ENCODE measurements at regions not wholly inside any gene's neighbourhood (a gene's known extent, or its start where the extent isn't known, plus 50 kb on each side); places are given as distances from the start of the nearest gene placed in this dataset.

- H3K36me3 ChIP-seq (ENCODE audit: insufficient read depth, low read length), result no peaks in the 10 kb centered on the region
- no peaks in the 10 kb centered on the region for H3K9me2 ChIP-seq (ENCODE audit: insufficient read depth, low read length)
- H3K4me2 ChIP-seq (ENCODE audit: low read length), result no peak overlapping the region
- H3K27me3 ChIP-seq (ENCODE audit: insufficient read depth, low read depth, low read length), result no peaks in the 10 kb centered on the region
- no peaks in the 10 kb centered on the region for H3K9me3 ChIP-seq (ENCODE audit: low read length)
- H4K20me1 ChIP-seq (ENCODE audit: insufficient read depth), result no peaks in the 10 kb centered on the region
- H3K4me3 ChIP-seq (ENCODE audit: low read length), result no peak overlapping the region
- H3K79me2 ChIP-seq (replicated peaks; ENCODE audit: insufficient read depth, low read length), result no peaks in the 10 kb centered on the region
- no peak overlapping the region for H3K9ac ChIP-seq (ENCODE audit: low read length)
- no peak for TF ChIP-seq POLR2AphosphoS5 (IDR thresholded peaks at IDR 0.05)
- no peak for TF ChIP-seq TAF1 (IDR thresholded peaks at IDR 0.05; ENCODE audit: low read depth)
- TF ChIP-seq EP300 (conservative IDR thresholded peaks at IDR 0.05; ENCODE audit: poor library complexity, severe bottlenecking), result no peak
- no peak for TF ChIP-seq EZH2 (IDR thresholded peaks at IDR 0.05; ENCODE audit: borderline replicate concordance, insufficient read depth, low read length, poor library complexity, severe bottlenecking)
- TF ChIP-seq RAD21 (conservative IDR thresholded peaks at IDR 0.05), result peak; percentile 55
- TF ChIP-seq, protein P1, sequence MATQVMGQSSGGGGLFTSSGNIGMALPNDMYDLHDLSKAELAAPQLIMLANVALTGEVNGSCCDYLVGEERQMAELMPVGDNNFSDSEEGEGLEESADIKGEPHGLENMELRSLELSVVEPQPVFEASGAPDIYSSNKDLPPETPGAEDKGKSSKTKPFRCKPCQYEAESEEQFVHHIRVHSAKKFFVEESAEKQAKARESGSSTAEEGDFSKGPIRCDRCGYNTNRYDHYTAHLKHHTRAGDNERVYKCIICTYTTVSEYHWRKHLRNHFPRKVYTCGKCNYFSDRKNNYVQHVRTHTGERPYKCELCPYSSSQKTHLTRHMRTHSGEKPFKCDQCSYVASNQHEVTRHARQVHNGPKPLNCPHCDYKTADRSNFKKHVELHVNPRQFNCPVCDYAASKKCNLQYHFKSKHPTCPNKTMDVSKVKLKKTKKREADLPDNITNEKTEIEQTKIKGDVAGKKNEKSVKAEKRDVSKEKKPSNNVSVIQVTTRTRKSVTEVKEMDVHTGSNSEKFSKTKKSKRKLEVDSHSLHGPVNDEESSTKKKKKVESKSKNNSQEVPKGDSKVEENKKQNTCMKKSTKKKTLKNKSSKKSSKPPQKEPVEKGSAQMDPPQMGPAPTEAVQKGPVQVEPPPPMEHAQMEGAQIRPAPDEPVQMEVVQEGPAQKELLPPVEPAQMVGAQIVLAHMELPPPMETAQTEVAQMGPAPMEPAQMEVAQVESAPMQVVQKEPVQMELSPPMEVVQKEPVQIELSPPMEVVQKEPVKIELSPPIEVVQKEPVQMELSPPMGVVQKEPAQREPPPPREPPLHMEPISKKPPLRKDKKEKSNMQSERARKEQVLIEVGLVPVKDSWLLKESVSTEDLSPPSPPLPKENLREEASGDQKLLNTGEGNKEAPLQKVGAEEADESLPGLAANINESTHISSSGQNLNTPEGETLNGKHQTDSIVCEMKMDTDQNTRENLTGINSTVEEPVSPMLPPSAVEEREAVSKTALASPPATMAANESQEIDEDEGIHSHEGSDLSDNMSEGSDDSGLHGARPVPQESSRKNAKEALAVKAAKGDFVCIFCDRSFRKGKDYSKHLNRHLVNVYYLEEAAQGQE (IDR thresholded peaks at IDR 0.05; ENCODE audit: borderline replicate concordance), result no peak
- no peak for TF ChIP-seq MXI1 (conservative IDR thresholded peaks at IDR 0.05; ENCODE audit: poor library complexity, severe bottlenecking)
- TF ChIP-seq, protein P2, sequence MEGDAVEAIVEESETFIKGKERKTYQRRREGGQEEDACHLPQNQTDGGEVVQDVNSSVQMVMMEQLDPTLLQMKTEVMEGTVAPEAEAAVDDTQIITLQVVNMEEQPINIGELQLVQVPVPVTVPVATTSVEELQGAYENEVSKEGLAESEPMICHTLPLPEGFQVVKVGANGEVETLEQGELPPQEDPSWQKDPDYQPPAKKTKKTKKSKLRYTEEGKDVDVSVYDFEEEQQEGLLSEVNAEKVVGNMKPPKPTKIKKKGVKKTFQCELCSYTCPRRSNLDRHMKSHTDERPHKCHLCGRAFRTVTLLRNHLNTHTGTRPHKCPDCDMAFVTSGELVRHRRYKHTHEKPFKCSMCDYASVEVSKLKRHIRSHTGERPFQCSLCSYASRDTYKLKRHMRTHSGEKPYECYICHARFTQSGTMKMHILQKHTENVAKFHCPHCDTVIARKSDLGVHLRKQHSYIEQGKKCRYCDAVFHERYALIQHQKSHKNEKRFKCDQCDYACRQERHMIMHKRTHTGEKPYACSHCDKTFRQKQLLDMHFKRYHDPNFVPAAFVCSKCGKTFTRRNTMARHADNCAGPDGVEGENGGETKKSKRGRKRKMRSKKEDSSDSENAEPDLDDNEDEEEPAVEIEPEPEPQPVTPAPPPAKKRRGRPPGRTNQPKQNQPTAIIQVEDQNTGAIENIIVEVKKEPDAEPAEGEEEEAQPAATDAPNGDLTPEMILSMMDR (IDR thresholded peaks at IDR 0.05; ENCODE audit: poor library complexity, severe bottlenecking), result peak; percentile 51
- TF ChIP-seq SMC3 (conservative IDR thresholded peaks at IDR 0.05; ENCODE audit: poor library complexity), result peak; percentile 45
- H3F3A ChIP-seq (ENCODE audit: insufficient read depth, low read length, poor library complexity, severe bottlenecking), result no peaks in the 10 kb centered on the region
- no peak overlapping the region for H3K27ac ChIP-seq (ENCODE audit: low read length)
- no peak overlapping the region for H2AFZ ChIP-seq (ENCODE audit: low read depth, low read length)
Observed at GRCh38 chr12:46677749-46678148, 148.0 kb downstream of the SLC38A4 start.

GRCh38 chr12:46676797-46677520 lies 148.8 kb downstream of the SLC38A4 start:
- TF ChIP-seq, protein P2 (IDR thresholded peaks at IDR 0.05; ENCODE audit: poor library complexity, severe bottlenecking), result no peak
- TF ChIP-seq, protein P1 (IDR thresholded peaks at IDR 0.05; ENCODE audit: borderline replicate concordance), result no peak
- TF ChIP-seq POLR2AphosphoS5 (IDR thresholded peaks at IDR 0.05), result no peak
- no peak for TF ChIP-seq EP300 (conservative IDR thresholded peaks at IDR 0.05; ENCODE audit: poor library complexity, severe bottlenecking)
- no peak for TF ChIP-seq SMC3 (conservative IDR thresholded peaks at IDR 0.05; ENCODE audit: poor library complexity)
- TF ChIP-seq EZH2 (IDR thresholded peaks at IDR 0.05; ENCODE audit: borderline replicate concordance, insufficient read depth, low read length, poor library complexity, severe bottlenecking), result no peak
- TF ChIP-seq MXI1 (conservative IDR thresholded peaks at IDR 0.05; ENCODE audit: poor library complexity, severe bottlenecking), result no peak
- no peak for TF ChIP-seq RAD21 (conservative IDR thresholded peaks at IDR 0.05)
- no peak for TF ChIP-seq TAF1 (IDR thresholded peaks at IDR 0.05; ENCODE audit: low read depth)
- H2AFZ ChIP-seq (ENCODE audit: low read depth, low read length), result no peak overlapping the region
- H4K20me1 ChIP-seq (ENCODE audit: insufficient read depth), result no peaks in the 10 kb centered on the region
- H3K4me2 ChIP-seq (ENCODE audit: low read length), result no peak overlapping the region
- no peaks in the 10 kb centered on the region for H3K9me3 ChIP-seq (ENCODE audit: low read length)
- no peak overlapping the region for H3K4me3 ChIP-seq (ENCODE audit: low read length)
- no peak overlapping the region for H3K9ac ChIP-seq (ENCODE audit: low read length)
- no peaks in the 10 kb centered on the region for H3K27me3 ChIP-seq (ENCODE audit: insufficient read depth, low read depth, low read length)
- no peaks in the 10 kb centered on the region for H3F3A ChIP-seq (ENCODE audit: insufficient read depth, low read length, poor library complexity, severe bottlenecking)
- no peaks in the 10 kb centered on the region for H3K36me3 ChIP-seq (ENCODE audit: insufficient read depth, low read length)
- H3K79me2 ChIP-seq (replicated peaks; ENCODE audit: insufficient read depth, low read length), result no peaks in the 10 kb centered on the region
- H3K9me2 ChIP-seq (ENCODE audit: insufficient read depth, low read length), result no peaks in the 10 kb centered on the region
- H3K27ac ChIP-seq (ENCODE audit: low read length), result no peak overlapping the region
